ENCODE measurements at regions not wholly inside any gene's neighbourhood (a gene's known extent, or its start where the extent isn't known, plus 50 kb on each side); places are given as distances from the start of the nearest gene placed in this dataset.
A peak's percentile ranks its signal among the peaks of the same experiment; 100 is the strongest.
"Not testable (repeated sequence)": the region's sequence is repeated elsewhere in the genome, so short reads cannot be mapped to it uniquely, and the experiment has no call there.

DNA sequence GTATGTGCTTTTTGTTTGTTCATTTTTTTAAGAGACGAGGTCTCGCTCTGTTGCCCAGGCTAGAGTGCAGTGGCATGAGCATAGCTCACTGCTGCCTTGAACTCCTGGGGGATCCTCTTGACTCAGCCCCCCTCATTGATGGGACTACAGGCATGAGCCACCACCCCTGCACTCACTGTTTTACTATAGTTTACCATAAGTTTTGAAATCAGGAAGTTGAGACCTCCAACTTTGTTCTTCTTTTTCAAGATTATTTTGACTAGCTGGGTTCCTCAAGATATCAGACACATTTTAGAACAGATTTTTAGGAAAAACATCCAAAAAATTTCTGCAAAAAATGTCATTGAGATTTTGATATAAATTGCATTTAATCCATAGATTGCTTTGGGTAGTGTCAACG lies 120.4 kb upstream of the FGGY start:
- DNase-seq (ENCODE audit: low read depth) = no peak

DNA sequence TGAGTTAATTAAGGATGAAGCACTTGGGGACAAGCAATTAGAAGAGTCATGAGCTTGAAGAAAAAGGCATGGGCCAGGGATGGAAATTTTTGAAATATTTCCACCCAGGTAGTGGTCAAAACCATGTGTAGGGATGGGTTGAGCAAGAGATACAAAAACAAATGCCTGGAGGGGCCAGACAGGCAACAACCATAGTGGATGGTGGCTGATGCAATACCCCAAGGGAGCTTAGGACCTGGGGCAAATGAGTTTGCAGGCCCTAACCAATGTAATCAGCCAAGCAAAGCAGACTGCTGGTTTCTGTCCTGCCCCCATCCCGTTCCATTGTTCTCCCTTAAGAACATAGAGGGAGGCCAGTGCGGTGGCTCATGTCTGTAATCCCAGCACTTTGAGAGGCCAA lies 119.1 kb upstream of the FGGY start:
- DNase-seq (ENCODE audit: low read depth) = no peak

DNA sequence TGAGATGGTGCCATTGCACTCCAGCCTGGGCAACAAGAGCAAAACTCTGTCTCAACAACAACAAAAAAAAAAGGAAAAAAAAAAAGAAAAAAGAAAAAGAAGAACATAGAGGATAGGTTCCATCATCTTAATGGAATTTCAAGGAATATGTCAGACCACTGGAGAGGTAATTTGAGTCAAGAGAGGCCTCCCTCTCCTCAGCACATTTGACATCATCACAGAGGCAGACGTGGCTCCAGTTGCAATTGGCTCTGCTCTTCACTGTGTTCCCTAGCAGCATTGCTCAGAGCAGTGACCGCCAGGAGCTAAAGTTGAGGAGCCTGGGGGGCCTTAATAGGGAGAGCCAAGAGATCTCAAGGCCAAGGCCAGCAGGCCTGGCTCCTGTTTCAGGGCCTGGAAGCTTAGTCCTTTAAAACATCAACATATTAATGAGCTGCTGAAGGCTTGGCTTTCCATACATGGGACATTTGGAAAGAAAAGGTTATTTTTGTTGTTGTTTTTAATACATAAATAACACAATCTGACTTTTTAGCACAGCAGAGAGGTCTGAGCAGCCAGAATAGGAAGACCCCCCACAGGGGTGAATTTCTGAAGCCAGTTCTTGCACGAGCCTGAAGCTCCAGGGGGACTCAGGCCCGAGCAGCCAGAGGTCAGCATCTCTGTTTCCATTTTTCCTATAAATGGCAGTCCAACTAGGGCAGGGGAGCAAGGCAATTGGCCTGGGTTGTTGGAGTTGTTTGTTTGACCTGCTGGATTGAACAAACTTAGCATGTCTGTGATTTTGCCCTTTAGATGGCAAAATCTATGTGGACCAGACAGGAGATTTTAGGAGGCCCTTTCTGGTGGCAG lies 118.3 kb upstream of the FGGY start:
- DNase-seq (ENCODE audit: low read depth) = no peak

GRCh38 chr1:59179673-59180072 lies 117.2 kb upstream of the FGGY start:
- DNase-seq (ENCODE audit: low read depth) = no peak

- no peak for DNase-seq (ENCODE audit: low read depth)
Measured at GRCh38 chr1:59180735-59181134, 116.2 kb upstream of the FGGY start.

GRCh38 chr1:59183749-59184317 lies 113.1 kb upstream of the FGGY start:
- no peak for DNase-seq (ENCODE audit: low read depth)

GRCh38 chr1:59184365-59184905 lies 112.5 kb upstream of the FGGY start:
- no peak for DNase-seq (ENCODE audit: low read depth)

- no peak for DNase-seq (ENCODE audit: low read depth)
Measured at GRCh38 chr1:59185163-59185860, 111.6 kb upstream of the FGGY start.

DNA sequence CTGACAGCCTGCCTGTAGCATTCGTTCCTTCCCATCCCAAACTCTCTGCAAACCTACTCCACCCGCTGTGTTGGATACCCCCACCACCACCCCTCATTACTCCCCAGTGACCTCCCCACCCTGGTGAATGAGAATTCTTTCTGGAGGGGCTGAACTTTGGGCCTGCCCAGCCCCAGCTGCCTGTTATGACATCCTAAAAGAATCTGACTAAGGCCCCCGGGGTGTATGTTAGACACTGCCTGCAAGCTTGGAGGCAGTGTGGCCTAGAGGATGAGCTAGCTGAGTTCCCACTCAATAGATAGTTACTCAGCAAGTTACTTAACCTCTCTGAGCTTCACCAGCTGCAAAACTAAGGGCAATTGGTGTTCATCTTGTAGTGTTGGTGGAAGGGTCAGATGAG lies 110.2 kb upstream of the FGGY start:
- no peak for DNase-seq (ENCODE audit: low read depth)

DNA sequence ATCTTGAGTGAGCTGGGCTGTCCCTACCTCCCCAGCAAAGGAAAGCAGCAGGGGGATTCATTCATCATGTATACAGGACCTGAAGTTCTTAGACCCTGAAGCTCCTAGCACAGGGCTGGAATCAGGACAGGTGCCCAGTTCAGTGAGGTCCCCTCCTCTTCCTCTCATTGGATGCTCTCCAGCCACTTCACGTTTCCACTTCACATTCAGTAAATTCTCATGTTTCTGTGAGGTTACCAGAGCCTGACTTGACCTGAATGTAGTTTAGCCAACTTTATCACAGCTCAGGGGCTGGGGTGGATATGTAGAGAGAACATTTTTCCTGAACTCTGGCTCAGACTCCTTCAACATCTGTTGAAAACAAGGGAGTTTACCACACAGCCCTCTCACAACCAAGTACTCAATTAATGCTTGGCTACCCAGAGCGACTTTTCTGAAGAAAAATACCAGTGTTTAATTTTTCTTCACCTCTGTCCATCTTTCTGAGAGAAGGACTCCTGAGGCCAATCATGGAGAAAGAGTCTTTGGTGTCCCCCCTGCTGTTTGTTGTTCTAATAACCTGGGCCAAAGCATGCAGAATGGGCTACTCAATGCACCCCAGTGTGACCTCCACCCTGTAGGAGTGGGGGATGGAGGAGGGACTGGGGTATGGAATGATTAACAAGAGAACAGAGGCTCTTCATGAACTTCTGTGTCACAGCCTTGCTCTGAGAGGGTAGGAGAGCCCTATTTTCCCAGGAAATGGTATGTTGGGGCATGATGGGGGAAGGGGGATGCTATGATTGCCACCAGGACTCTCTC lies 108.3 kb upstream of the FGGY start:
- DNase-seq (ENCODE audit: low read depth) = no peak

- DNase-seq (ENCODE audit: low read depth) = no peak
Measured at GRCh38 chr1:59193443-59194093, 103.3 kb upstream of the FGGY start.

GRCh38 chr1:59194621-59195020 lies 102.3 kb upstream of the FGGY start:
- no peak for DNase-seq (ENCODE audit: low read depth)

- DNase-seq (ENCODE audit: low read depth) = no peak
Measured at GRCh38 chr1:59195151-59195550, 101.7 kb upstream of the FGGY start.

GRCh38 chr1:59198564-59198963 lies 98.3 kb upstream of the FGGY start:
- peak; percentile 40 for DNase-seq (ENCODE audit: low read depth)

GRCh38 chr1:59199147-59199546 lies 97.7 kb upstream of the FGGY start:
- DNase-seq (ENCODE audit: low read depth) = no peak

DNA sequence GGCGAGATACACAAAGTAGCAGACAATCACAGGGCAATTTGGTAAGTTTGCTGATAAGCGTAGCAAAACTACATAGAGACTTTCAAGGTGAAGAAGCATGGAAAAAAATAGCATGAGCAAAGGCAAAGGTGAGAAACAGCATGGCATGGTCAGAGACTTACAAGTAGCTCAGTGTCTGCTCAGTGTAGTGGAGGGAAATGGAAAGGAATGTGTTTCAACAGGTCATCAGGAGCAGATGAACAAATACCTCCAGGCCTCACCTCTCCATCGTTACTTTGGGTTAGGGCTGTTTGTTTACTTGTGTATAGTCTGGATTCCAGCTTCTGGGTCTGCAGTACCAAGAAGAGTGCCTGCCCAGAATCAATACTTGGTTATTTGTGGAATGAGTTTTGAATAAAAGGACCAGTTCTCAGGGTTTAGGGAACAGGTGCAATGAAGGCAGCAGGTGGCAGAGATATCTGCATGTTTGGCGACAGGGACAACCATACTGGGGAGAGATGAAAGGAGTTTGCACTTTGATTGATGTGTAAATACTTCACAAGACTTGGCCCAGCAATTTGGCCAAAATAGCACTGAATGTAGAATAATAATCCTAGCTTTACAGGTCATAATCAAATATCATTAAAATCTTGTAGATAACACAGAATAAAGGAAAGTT lies 97.0 kb upstream of the FGGY start:
- DNase-seq (ENCODE audit: low read depth) = no peak

GRCh38 chr1:59201341-59201740 lies 95.6 kb upstream of the FGGY start:
- DNase-seq (ENCODE audit: low read depth) = no peak

DNA sequence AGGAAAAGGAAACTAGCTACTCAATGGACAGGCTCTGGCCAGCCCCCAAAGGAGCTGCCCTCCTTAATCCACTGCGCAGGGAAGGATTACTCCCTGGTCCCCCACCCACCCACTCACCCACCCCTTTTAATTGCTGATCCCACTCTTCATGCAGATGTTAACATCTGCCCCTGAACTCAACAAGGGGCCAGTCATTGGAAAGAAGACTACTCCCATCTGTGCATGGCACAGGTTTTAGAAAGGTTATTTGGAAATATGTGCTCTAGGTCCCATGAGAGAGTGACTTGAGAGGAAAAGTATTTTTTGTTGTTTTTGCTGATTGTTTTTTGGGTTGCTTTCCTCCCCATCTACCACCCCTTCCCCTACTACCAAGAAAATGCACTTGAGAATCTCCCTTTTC lies 94.4 kb upstream of the FGGY start:
- DNase-seq (ENCODE audit: low read depth) = no peak

- DNase-seq (ENCODE audit: low read depth) = no peak
Measured at GRCh38 chr1:59204001-59204400, 92.9 kb upstream of the FGGY start.

- not testable (repeated sequence) for DNase-seq (ENCODE audit: low read depth)
Measured at GRCh38 chr1:59206616-59207015, 90.3 kb upstream of the FGGY start.

DNA sequence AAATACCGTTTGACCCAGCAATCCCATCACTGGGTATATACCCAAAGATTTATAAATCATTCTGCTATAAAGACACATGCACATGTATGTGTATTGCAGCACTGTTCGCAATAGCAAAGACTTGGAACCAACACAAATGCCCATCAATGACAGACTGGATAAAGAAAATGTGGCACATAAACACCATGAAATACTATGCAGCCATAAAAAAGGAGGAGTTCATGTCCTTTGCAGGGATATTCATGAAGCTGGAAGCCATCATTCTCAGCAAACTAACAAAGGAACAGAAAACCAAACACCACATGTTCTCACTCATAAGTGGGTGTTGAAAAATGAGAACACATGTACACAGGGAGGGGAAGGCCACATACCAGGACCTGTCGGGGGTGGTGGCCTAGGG lies 86.5 kb upstream of the FGGY start:
- DNase-seq (ENCODE audit: low read depth) = not testable (repeated sequence)
